ENCODE measurements at regions not wholly inside any gene's neighbourhood (a gene's known extent, or its start where the extent isn't known, plus 50 kb on each side); places are given as distances from the start of the nearest gene placed in this dataset.

DNA sequence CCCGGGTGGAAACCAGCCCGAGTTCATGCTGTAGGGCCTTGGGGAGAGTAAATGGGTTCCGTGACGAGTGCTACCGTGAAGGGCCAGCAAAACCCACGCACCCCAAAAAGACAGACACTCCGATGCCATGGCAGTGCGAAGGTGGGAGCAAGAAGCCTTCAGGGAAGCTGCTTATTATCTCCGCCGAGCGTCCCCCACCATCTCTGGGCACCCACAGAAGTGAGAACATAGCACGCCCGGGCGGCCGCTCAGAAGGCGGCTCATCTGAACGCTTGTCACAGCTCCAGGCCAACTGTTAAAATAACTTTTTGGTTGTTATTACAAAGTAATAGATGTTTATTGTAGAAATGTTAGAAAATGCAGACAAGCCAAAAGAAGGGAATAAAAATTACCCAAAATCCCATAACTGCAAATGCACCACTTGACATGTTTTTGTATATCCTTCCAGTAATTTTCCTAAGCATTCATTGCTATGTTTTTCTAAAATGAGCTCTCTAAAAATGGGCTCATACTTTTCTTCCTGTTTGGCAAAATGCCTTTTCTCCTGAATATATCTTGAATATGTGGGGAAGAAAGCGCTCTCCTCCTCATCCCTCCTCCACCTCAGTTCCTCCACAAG is 234.9 kb downstream of the NPHP4 start:
- Histone ChIP-seq H3K36me3 (ENCODE audit: control insufficient read depth, insufficient read depth, low read length) (no peaks in the 10 kb centered on the region), H3K4me1 (ENCODE audit: control insufficient read depth, extremely low read depth, insufficient read depth, low read length) (no peaks in the 10 kb centered on the region), H3K27me3 (ENCODE audit: control insufficient read depth, insufficient read depth, low read length) (no peaks in the 10 kb centered on the region), H3K9me3 (ENCODE audit: control insufficient read depth, insufficient read depth, low read depth, low read length) (no peaks in the 10 kb centered on the region), H3K4me2 (ENCODE audit: extremely low read depth, insufficient read depth, low read length) (no peak overlapping the region), H2AFZ (ENCODE audit: low read length) (no peak overlapping the region), H3K79me2 (ENCODE audit: control insufficient read depth, insufficient read depth, low read length) (no peaks in the 10 kb centered on the region), H3K27ac (ENCODE audit: insufficient read depth, low read length) (no peak overlapping the region), H3K4me3 (replicated peaks in 1 of 4; ENCODE audit: control extremely low read depth in 1 of 4, insufficient read depth in 1 of 4, low read depth in 3 of 4, low read length in 4 of 4) (no peak overlapping the region), H4K20me1 (ENCODE audit: control insufficient read depth, extremely low read depth, insufficient read depth, low read length) (no peaks in the 10 kb centered on the region), H3K9ac (ENCODE audit: insufficient read depth, low read length) (no peak overlapping the region)
- TF ChIP-seq, protein P1, sequence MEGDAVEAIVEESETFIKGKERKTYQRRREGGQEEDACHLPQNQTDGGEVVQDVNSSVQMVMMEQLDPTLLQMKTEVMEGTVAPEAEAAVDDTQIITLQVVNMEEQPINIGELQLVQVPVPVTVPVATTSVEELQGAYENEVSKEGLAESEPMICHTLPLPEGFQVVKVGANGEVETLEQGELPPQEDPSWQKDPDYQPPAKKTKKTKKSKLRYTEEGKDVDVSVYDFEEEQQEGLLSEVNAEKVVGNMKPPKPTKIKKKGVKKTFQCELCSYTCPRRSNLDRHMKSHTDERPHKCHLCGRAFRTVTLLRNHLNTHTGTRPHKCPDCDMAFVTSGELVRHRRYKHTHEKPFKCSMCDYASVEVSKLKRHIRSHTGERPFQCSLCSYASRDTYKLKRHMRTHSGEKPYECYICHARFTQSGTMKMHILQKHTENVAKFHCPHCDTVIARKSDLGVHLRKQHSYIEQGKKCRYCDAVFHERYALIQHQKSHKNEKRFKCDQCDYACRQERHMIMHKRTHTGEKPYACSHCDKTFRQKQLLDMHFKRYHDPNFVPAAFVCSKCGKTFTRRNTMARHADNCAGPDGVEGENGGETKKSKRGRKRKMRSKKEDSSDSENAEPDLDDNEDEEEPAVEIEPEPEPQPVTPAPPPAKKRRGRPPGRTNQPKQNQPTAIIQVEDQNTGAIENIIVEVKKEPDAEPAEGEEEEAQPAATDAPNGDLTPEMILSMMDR (conservative IDR thresholded peaks at IDR 0.05 in 1 of 2, IDR thresholded peaks at IDR 0.05 in 1 of 2; ENCODE audit: low read depth in 1 of 2, low read length in 2 of 2), result no peak
- no peak for TF ChIP-seq EZH2 (IDR thresholded peaks at IDR 0.05; ENCODE audit: low read length, missing control alignments)
- no peak for DNase-seq (ENCODE audit: low read depth in 2 of 2)

DNA sequence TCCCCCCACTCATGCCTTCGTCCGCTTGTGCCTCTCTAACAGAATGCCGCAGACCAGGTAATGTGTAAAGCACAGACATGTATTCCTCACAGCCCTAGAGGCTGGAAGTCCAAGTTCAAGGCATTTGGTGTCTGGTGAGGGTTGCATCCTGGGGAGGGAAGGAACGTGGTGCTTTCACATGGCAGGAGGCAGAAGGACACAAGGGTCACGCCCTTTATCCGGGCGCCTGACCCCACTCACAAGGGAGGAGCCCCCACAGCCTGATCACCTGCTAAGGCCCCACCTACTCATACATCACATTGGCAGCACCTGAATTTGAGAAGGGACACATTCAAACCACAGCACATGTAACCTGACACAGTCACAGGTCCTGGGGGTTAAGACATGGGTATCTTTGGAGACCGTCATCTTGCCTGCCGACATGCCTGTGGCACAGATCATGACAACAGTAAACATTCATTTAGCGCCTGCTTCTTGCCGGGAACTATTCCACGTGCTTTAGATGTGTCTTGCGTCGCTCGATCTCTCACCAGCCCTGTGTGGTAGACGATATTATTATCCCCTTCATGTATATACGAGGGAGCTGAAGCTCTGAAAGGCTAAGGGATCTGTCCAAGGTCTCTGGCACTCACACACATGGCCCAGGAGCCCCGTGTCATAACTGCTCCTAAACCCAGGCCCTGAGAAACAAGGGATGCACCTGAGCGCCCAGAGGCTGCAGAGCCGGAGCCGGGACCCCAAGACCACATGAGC is 235.6 kb downstream of the NPHP4 start:
- no peak overlapping the region for H3K4me3 ChIP-seq (replicated peaks in 1 of 4; ENCODE audit: control extremely low read depth in 1 of 4, insufficient read depth in 1 of 4, low read depth in 3 of 4, low read length in 4 of 4)
- H3K36me3 ChIP-seq (ENCODE audit: control insufficient read depth, insufficient read depth, low read length), result no peaks in the 10 kb centered on the region
- no peak overlapping the region for H3K27ac ChIP-seq (ENCODE audit: insufficient read depth, low read length)
- TF ChIP-seq, protein P1 (conservative IDR thresholded peaks at IDR 0.05 in 1 of 2, IDR thresholded peaks at IDR 0.05 in 1 of 2; ENCODE audit: low read depth in 1 of 2, low read length in 2 of 2), result no peak
- TF ChIP-seq EZH2 (IDR thresholded peaks at IDR 0.05; ENCODE audit: low read length, missing control alignments), result no peak
- H3K9me3 ChIP-seq (ENCODE audit: control insufficient read depth, insufficient read depth, low read depth, low read length), result no peaks in the 10 kb centered on the region
- no peak overlapping the region for H3K4me2 ChIP-seq (ENCODE audit: extremely low read depth, insufficient read depth, low read length)
- DNase-seq (ENCODE audit: low read depth in 2 of 2), result no peak
- H2AFZ ChIP-seq (ENCODE audit: low read length), result no peak overlapping the region
- H3K79me2 ChIP-seq (ENCODE audit: control insufficient read depth, insufficient read depth, low read length), result no peaks in the 10 kb centered on the region
- no peak overlapping the region for H3K9ac ChIP-seq (ENCODE audit: insufficient read depth, low read length)
- no peaks in the 10 kb centered on the region for H3K4me1 ChIP-seq (ENCODE audit: control insufficient read depth, extremely low read depth, insufficient read depth, low read length)
- H3K27me3 ChIP-seq (ENCODE audit: control insufficient read depth, insufficient read depth, low read length), result no peaks in the 10 kb centered on the region
- H4K20me1 ChIP-seq (ENCODE audit: control insufficient read depth, extremely low read depth, insufficient read depth, low read length), result no peaks in the 10 kb centered on the region

DNA sequence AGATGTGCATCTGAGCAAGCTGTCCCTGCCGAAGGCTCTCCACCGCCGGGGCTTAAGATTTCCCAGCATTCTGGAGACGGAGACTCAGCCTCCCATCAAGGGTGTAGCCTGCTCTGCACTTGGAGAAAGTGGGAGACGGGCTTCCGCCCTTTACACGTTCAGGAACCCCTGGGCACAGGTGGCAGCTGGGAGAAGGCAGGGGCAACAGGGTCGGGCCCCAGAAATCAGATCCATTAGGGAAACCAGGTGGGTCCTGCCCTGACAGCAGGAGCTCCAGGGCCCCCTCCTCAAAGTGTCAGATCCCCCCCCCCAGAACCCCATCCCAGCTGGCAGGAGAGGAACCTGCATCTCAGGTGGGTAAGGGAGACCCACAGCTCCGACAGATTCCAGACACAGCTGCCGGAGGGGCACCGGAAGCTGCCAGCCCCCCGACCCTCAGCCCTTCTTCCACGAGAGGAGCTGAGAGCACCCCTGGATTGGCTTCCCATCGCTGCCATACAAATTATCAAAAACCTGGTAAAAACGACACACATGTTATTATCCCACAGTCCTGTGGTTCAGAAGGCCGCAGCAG is 236.6 kb downstream of the NPHP4 start:
- H3K79me2 ChIP-seq (ENCODE audit: control insufficient read depth, insufficient read depth, low read length), result no peaks in the 10 kb centered on the region
- H3K4me3 ChIP-seq (replicated peaks in 1 of 4; ENCODE audit: control extremely low read depth in 1 of 4, insufficient read depth in 1 of 4, low read depth in 3 of 4, low read length in 4 of 4), result no peak overlapping the region
- no peaks in the 10 kb centered on the region for H4K20me1 ChIP-seq (ENCODE audit: control insufficient read depth, extremely low read depth, insufficient read depth, low read length)
- no peak overlapping the region for H3K27ac ChIP-seq (ENCODE audit: insufficient read depth, low read length)
- no peaks in the 10 kb centered on the region for H3K27me3 ChIP-seq (ENCODE audit: control insufficient read depth, insufficient read depth, low read length)
- no peaks in the 10 kb centered on the region for H3K9me3 ChIP-seq (ENCODE audit: control insufficient read depth, insufficient read depth, low read depth, low read length)
- H3K4me2 ChIP-seq (ENCODE audit: extremely low read depth, insufficient read depth, low read length), result no peak overlapping the region
- TF ChIP-seq, protein P1 (conservative IDR thresholded peaks at IDR 0.05 in 1 of 2, IDR thresholded peaks at IDR 0.05 in 1 of 2; ENCODE audit: low read depth in 1 of 2, low read length in 2 of 2), result no peak
- no peak for TF ChIP-seq EZH2 (IDR thresholded peaks at IDR 0.05; ENCODE audit: low read length, missing control alignments)
- H2AFZ ChIP-seq (ENCODE audit: low read length), result no peak overlapping the region
- H3K36me3 ChIP-seq (ENCODE audit: control insufficient read depth, insufficient read depth, low read length), result no peaks in the 10 kb centered on the region
- H3K4me1 ChIP-seq (ENCODE audit: control insufficient read depth, extremely low read depth, insufficient read depth, low read length), result no peaks in the 10 kb centered on the region
- DNase-seq (ENCODE audit: low read depth in 2 of 2), result no peak
- no peak overlapping the region for H3K9ac ChIP-seq (ENCODE audit: insufficient read depth, low read length)

Measured in fibroblast of lung (primary cell).